IPS-20b (cell line): ENCODE measurements at regions not wholly inside any gene's neighbourhood (a gene's known extent, or its start where the extent isn't known, plus 50 kb on each side); places are given as distances from the start of the nearest gene placed in this dataset.

Experiments
- H3K27ac ChIP-seq: one replicate; pipeline ENCODE4 v1.5.1; 2013; ENCODE audit warnings: low read length
- H3K27me3 ChIP-seq: 2 replicates; pipeline ENCODE4 v1.6.1; 2013; ENCODE audit warnings: mild to moderate bottlenecking, low read length, inconsistent platforms; ENCODE audit not compliant: insufficient read depth
- H3K36me3 ChIP-seq: 2 replicates; pipeline ENCODE4 v1.6.1; 2013; ENCODE audit warnings: low read depth, mild to moderate bottlenecking, inconsistent platforms, low read length, moderate library complexity; ENCODE audit not compliant: insufficient read depth
- H3K4me1 ChIP-seq: 2 replicates; pipeline ENCODE4 v1.6.1; 2013; ENCODE audit warnings: mild to moderate bottlenecking, control low read depth, inconsistent platforms, low read length, moderate library complexity; ENCODE audit not compliant: insufficient read depth
- H3K4me3 ChIP-seq: 2 replicates; pipeline ENCODE4 v1.5.1; 2013; ENCODE audit warnings: mild to moderate bottlenecking, low read length, inconsistent platforms
- H3K9ac ChIP-seq: 2 replicates; pipeline ENCODE4 v1.6.1; 2013; ENCODE audit warnings: low read depth, mild to moderate bottlenecking, inconsistent platforms, low read length, moderate library complexity
- H3K9me3 ChIP-seq: 2 replicates; pipeline ENCODE4 v1.6.1; 2013; ENCODE audit warnings: mild to moderate bottlenecking, low read depth, low read length, inconsistent platforms; ENCODE audit not compliant: insufficient read depth

DNA sequence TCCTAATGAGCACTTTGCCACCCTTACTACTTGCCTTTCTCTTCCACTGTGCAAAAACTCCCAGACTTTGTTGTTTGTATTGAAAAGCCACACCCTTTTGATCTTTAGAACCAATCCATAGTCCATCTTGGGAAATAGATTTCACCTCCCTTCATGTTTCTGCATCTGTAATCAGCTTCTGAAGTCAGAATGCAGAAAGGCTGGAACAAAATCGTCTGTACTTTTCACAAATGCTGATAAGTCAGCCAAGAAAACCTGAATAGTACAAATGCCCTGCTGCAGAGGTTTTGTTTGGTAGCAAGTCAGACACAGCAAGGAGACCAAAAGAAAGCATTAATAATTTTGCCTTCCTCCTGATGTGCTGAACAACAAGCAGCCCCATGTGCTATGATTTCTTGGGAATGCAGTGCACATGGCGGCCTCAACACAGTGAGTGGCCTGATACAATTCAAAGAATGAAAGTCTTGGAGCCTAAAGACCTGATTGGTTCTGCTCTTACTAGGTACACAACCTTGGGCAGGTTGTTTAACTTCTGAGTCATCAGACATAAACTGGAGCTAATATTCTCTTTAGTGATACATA is 59.2 kb upstream of the STK32A start:
- Histone ChIP-seq H3K27ac (no peak overlapping the region), H3K4me1 (no peaks in the 10 kb centered on the region), H3K36me3 (no peaks in the 10 kb centered on the region), H3K9me3 (no peaks in the 10 kb centered on the region), H3K9ac (no peak overlapping the region), H3K27me3 (no peaks in the 10 kb centered on the region), H3K4me3 (no peak overlapping the region)

DNA sequence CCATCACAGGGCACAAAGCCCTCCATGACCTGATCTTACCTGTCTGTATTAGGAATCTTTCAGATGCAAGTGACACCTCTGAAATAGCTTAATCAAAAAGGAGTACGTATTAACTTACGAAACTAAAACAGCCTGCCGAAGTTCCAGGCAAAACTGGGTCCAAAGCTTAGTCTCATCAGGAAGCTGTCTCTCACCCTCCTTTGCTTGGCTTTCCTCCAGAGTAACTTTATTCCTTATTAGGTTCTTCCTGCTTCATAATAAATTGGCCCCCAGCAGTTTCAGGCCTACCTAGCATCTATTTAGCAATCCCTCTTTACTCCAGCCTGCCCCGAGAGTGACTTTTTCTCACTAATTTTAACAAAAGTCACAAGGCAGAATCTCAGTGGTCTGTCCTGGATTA is 58.4 kb upstream of the STK32A start:
- Histone ChIP-seq H3K9ac (no peak overlapping the region), H3K4me3 (no peak overlapping the region), H3K27ac (no peak overlapping the region), H3K9me3 (no peaks in the 10 kb centered on the region), H3K36me3 (no peaks in the 10 kb centered on the region), H3K27me3 (no peaks in the 10 kb centered on the region), H3K4me1 (no peaks in the 10 kb centered on the region)

DNA sequence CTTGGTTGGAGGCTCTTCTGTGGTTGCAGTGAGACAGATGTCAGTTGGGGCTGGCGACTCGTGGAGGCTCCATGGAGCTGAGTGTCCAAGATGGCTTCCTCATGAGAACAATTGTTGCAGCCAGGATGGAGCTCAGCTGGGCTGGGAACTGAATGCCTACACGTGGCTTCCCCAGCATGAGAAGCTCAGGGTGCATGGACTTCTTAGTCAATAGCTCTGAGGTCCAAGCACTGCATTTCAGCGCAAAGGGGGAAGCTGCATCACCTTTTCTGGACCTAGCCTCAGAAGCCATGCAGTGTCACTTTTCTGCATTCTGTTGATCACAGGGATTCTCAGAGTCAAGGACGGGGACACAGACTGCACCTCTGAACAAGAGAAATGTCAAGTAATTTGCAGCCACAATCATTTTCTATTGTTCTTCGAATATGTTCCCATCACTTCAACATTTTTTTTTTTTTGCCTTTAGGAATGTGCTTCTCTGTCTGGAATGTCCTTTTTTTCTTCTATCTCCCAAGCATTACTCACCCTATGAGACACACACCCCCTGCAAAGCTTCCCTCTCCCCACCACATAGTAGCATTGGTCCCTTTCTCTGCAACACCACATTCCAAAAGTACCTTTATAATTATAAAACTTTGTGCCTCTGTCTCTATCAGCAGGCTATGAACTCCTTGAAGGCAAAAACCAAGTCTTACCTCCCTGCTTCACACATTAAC is 57.5 kb upstream of the STK32A start:
- Histone ChIP-seq H3K9ac (no peak overlapping the region), H3K27ac (no peak overlapping the region), H3K4me3 (no peak overlapping the region), H3K27me3 (no peaks in the 10 kb centered on the region), H3K36me3 (no peaks in the 10 kb centered on the region), H3K9me3 (no peaks in the 10 kb centered on the region), H3K4me1 (no peaks in the 10 kb centered on the region)

DNA sequence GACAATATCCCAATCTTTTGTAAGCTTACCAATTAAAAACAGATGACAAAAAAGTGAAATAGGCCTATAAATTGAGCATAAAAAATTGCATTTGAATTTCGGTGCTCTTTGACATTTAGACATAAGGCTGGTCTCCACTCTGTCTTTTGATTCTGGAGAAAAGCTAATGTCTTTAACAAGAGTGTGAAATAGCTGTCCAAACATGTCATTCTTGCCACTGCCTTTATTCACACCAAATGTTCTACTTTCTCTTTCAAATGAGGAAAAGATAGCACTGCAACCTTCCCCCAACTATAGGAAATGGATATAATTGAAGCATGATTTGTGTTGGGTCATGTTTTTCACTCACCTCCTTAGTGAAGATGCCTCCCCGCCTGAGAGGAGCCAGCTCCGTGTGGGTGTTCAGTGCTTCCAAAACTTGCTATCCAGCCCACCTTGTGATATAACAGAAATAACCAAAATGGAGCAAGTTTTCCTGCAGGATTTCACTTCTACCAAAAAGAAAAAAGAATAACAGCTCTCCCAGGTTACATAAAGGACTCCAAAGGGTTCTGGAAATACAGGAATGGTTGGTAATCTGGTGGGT is 55.2 kb upstream of the STK32A start:
- Histone ChIP-seq H3K27me3 (no peaks in the 10 kb centered on the region), H3K4me1 (no peaks in the 10 kb centered on the region), H3K27ac (no peak overlapping the region), H3K9me3 (no peaks in the 10 kb centered on the region), H3K9ac (no peak overlapping the region), H3K4me3 (no peak overlapping the region), H3K36me3 (no peaks in the 10 kb centered on the region)

DNA sequence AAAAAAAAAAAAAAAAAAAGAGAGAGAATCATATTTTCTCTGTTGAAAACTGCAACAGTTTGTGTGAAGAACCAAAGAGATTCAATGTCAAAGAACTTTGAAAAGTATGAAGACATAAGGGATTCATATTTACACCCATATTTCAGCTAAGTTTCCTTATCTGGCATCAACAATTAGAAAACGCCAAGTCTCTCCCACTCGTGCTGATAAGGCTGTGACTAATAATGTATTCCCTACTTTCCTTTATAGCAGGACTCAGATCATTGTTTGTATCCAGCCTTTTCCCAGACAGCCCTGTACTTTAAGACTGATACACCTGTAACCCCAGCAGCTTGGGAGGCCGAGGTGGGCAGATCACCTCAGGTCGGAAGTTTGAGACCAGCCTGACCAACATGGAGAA is 54.1 kb upstream of the STK32A start:
- Histone ChIP-seq H3K36me3 (no peaks in the 10 kb centered on the region), H3K9me3 (no peaks in the 10 kb centered on the region), H3K9ac (no peak overlapping the region), H3K4me1 (no peaks in the 10 kb centered on the region), H3K27ac (no peak overlapping the region), H3K27me3 (no peaks in the 10 kb centered on the region), H3K4me3 (no peak overlapping the region)
